Fibroblast of mammary gland (primary cell): ENCODE measurements at regions not wholly inside any gene's neighbourhood (a gene's known extent, or its start where the extent isn't known, plus 50 kb on each side); places are given as distances from the start of the nearest gene placed in this dataset.
"Not testable (repeated sequence)": the region's sequence is repeated elsewhere in the genome, so short reads cannot be mapped to it uniquely, and the experiment has no call there.

Experiments used
- DNase-seq: peaks from one replicate; pipeline ENCODE4 v3.0.0-alpha.2; 2010; ENCODE audit warnings: low read depth
- H3K4me3 ChIP-seq: 2 replicates; pipeline ENCODE4 v1.5.1; 2011; ENCODE audit warnings: low read depth, mild to moderate bottlenecking, low read length, moderate library complexity; ENCODE audit not compliant: control insufficient read depth
- TF ChIP-seq, protein P1 (sequence below): conservative IDR thresholded peaks from 2 replicates; pipeline ENCODE4 v1.5.1; 2011; ENCODE audit warnings: low read depth, low read length, inconsistent platforms; ENCODE audit not compliant: control insufficient read depth, insufficient read depth

DNA sequence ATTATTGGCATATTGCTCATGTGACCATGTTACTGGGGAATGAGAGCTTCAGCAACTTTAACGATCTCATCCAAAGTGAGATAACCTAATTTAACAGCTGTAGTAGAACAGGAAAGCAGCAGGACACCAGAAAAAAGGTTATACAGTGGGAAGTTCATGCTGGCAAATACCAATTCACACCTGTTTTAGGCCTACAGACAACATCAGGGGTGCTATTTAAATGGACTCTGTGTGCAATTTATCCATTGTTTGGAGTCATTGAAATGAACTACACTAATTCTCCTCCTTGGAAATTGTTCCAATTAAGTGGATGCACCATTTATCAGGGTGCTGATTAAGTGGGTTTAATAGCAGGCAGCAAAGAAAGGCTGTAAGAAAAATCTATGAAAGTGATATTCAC lies 424.4 kb upstream of the LMO3 start:
- H3K4me3 ChIP-seq = no peak overlapping the region
- TF ChIP-seq, protein P1, sequence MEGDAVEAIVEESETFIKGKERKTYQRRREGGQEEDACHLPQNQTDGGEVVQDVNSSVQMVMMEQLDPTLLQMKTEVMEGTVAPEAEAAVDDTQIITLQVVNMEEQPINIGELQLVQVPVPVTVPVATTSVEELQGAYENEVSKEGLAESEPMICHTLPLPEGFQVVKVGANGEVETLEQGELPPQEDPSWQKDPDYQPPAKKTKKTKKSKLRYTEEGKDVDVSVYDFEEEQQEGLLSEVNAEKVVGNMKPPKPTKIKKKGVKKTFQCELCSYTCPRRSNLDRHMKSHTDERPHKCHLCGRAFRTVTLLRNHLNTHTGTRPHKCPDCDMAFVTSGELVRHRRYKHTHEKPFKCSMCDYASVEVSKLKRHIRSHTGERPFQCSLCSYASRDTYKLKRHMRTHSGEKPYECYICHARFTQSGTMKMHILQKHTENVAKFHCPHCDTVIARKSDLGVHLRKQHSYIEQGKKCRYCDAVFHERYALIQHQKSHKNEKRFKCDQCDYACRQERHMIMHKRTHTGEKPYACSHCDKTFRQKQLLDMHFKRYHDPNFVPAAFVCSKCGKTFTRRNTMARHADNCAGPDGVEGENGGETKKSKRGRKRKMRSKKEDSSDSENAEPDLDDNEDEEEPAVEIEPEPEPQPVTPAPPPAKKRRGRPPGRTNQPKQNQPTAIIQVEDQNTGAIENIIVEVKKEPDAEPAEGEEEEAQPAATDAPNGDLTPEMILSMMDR = no peak
- no peak for DNase-seq

DNA sequence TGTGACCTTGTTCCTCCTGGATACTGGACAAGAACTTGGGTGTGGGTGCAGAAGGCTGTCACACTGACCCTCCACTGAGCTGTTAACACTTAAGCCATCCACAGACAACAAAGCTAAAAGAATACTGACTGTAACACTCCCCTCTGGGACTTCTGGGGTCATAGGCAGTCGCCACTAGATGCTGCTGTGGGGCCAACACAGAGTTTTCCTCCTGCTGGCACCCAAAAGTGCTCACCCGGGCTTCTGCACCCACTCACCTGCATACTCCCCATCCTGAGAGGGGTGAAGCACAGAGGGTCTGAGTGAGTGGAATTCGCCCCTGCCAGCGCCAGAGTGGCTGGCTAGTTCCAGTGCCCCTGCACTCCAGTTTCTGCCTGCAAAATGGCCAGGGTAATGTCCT lies 422.4 kb upstream of the LMO3 start:
- no peak overlapping the region for H3K4me3 ChIP-seq
- DNase-seq = no peak
- TF ChIP-seq, protein P1 = no peak

DNA sequence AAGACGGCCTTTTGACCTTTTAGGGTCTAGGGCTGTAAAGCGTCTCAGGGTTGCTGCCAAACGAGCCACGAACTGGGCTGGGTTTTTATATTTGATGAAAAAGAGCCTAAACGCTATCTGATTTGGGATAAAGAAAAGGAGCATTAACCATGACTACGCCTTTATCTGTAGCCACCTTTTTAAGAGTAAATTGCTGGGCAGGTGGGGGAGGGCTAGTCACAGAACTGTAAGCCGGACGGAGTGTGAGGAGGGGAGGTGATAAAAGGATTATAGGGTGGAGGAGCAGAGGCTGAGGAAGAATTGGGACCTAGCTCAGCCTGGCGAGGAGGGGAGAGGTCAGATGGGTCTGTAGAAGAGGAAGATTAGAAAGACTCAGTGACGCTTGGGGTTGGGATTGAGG lies 419.5 kb upstream of the LMO3 start:
- DNase-seq, H3K4me3 ChIP-seq: not testable (repeated sequence)

DNA sequence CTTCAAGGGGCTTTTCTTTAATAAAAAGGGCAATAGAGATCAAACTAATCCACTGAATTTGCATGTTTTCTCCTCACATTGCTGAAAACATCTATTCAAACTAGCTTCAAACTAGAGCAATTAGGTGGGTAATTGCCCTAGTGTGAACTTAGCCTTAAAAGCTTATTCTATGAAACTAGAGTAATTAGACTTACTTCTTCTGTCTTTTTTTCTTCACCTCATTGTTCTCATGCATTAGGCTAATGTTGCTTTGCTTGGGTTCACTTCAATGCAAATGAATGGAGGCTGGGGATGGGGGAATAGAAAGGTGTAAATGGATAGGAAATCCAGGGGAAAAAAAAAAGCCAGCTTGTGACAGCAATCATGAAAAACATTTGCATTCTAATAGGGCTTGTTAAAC lies 414.8 kb upstream of the LMO3 start:
- TF ChIP-seq, protein P1 = no peak
- no peak overlapping the region for H3K4me3 ChIP-seq
- no peak for DNase-seq

DNA sequence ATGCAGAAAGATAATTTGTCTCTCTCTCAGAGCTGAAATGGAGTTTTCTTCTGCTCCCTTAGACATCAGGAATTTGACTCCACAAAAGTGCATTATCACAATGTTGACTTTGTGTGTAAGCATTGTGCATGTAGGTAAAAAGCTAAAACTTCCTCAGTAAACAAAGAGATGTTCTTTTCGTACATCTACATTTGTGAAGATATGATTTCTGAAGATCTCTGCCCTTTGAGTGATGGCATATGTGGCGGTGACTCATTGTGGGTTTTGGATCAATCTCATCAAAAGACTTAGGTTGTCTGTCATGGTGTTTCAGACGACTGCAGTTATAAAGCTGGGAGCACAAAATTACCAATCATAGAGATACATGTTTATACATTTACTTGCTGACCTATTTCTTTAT lies 411.4 kb upstream of the LMO3 start:
- TF ChIP-seq, protein P1 = no peak
- no peak for DNase-seq
- no peak overlapping the region for H3K4me3 ChIP-seq

DNA sequence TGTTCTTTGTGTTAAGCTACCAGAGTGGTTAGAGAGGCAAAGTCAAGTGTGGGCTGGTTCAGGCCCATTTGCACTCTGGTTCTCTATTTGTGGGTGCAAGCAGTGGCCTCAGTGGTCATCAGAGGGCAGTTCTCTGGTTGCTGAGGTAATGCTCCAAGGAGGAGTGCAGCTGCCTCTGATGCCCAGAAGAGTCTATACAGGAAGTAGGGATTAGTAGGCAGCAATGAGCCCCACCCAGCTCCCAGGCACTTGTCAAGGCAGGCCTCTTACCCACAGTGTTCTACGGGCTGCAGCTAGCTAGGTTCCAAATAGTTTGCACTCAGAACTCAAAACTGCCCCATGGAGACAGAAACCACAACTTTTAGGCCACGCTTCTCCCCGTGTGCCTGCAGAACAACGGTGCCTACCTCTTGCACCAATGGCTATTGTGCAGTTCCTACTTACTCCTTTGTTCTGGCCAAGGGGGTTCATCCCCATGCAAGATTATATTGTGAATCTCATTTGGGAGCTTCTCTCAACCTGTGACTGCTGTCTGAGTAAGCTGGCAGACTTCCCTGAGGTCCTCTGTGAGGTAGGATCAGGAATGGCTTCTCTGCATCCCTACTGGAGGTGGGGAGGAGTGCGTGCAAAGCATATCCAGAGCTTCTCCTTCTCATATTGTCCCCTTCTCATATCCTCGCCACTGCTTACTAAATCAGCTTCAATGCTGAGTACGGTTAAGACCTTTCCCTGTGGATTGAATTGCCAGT lies 410.3 kb upstream of the LMO3 start:
- H3K4me3 ChIP-seq = no peak overlapping the region
- no peak for DNase-seq
- TF ChIP-seq, protein P1 = no peak

DNA sequence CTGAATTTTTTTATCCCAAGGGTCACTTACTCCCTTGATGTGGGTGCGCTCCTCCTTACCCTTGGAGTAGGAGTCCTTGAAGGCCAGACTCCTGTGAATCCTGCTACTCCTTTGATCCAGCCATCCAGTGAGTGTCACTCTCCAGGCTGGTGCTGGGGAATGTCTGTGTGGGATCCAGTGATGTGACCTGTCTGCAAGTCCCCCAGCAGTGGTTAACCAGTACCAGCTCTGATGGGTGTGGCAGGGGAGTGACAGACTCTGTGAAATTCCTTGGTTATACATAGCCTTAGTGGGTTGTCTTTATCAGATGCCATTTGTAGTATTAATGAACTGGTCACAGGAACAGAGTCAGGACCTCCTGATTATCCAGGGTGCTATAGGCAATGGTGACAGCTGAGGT lies 409.5 kb upstream of the LMO3 start:
- TF ChIP-seq, protein P1 = no peak
- no peak for DNase-seq
- no peak overlapping the region for H3K4me3 ChIP-seq

DNA sequence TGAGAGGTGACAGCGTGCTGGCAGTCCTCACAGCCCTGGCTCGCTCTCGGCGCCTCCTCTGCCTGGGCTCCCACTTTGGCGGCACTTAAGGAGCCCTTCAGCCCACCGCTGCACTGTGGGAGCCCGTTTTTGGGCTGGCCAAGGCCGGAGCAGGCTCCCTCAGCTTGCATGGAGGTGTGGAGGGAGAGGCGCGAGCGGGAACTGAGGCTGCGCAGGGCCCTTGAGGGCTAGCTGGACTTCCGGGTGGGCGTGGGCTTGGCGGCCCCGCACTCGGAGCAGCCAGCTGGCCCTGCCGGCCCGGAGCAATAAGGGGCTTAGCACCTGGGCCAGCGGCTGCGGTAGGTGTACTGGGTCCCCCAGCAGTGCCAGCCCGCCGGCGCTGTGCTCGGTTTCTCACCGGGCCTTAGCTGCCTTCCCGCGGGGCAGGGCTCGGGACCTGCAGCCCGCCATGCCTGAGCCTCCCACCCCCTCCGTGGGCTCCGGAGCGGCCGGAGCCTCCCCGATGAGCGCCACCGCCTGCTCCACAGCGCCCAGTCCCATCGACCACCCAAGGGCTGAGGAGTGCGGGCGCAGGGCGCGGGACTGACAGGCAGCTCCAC lies 401.6 kb upstream of the LMO3 start:
- DNase-seq, H3K4me3 ChIP-seq: not testable (repeated sequence)

DNA sequence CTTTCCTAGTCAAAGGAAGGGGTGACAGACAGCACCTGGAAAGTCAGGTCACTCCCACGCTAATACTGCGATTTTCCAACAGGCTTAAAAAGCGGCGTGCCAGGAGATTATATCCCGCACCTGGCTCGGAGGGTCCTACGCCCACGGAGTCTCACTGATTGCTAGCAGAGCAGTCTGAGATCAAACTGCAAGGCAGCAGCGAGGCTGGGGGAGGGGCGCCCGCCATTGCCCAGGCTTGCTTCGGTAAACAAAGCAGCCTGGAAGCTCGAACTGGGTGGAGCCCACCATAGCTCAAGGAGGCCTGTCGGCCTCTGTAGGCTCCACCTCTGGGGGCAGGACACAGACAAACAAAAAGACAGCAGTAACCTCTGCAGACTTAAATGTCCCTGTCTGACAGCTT lies 392.6 kb upstream of the LMO3 start:
- not testable (repeated sequence) for DNase-seq, H3K4me3 ChIP-seq
